ENCODE measurements at regions not wholly inside any gene's neighbourhood (a gene's known extent, or its start where the extent isn't known, plus 50 kb on each side); places are given as distances from the start of the nearest gene placed in this dataset.

DNA sequence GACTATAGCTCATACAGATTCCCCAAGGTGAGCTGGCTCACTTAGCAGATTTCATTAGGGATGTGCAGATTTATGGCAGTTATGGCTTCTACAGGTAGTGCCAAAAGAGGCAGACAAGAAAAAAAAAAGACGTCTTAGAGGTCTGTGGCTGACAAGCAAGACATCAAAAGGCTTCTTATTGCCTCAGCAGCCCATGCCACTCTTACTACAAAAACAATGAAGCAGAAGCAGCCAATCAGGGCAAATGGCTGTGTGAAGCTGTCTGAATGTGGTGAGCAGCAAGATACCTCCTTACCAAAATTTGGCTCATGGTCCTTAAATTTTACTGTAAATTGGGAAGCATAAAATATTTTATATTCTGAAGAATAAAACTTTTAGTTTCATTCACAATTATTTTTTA, 557.5 kb upstream of the GOLIM4 start:
- ChIA-PET POLR2A (ENCODE audit: unreplicated experiment) (no interaction called here), CTCF (no interaction called here)
- H3K4me2 ChIP-seq = no peak overlapping the region
- no peak for DNase-seq
- H3K4me3 ChIP-seq = no peak overlapping the region
- H3K79me2 ChIP-seq (ENCODE audit: low read depth) = no peaks in the 10 kb centered on the region
- no TSS peak for BruUV-seq (replicated peaks)
- H2AFZ ChIP-seq = no peak overlapping the region
- TF ChIP-seq CTCF (conservative IDR thresholded peaks at IDR 0.05) = no peak
- TF ChIP-seq EZH2 (IDR thresholded peaks at IDR 0.05; ENCODE audit: low read depth) = no peak
- H3K9me2 ChIP-seq (ENCODE audit: insufficient read depth) = no peaks in the 10 kb centered on the region
- H3F3A ChIP-seq (ENCODE audit: insufficient read depth, low read depth) = no peaks in the 10 kb centered on the region
- intact Hi-C loops (cut with micrococcal nuclease; ENCODE audit: unreplicated experiment) = no loop called here
- no peaks in the 10 kb centered on the region for H4K20me1 ChIP-seq (ENCODE audit: insufficient read depth)
- H3K27ac ChIP-seq = no peak overlapping the region
- H3K27me3 ChIP-seq (ENCODE audit: insufficient read depth, low read depth) = no peaks in the 10 kb centered on the region
- H3K9me3 ChIP-seq (ENCODE audit: insufficient read depth, low read depth) = no peaks in the 10 kb centered on the region
- no peaks in the 10 kb centered on the region for H3K4me1 ChIP-seq (replicated peaks; ENCODE audit: insufficient read depth)
- H3K36me3 ChIP-seq (ENCODE audit: low read depth) = no peaks in the 10 kb centered on the region

DNA sequence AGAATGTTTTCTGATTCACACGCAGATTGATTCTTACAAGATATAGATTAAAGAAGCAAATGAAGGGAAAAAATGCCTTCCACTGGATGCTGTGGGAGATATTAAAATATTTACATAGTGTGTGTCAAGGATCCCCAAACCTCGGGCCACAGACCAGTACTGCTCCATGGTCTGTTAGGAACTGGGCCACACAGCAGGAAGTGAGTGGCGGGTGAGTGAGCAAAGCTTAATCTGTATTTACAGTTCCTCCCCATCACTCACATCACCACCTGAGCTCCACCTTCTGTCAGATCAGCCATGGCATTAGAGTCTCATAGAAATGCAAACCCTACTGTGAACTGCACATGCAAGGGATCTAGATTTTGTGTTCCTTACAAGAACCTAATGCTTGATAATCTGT, 552.6 kb upstream of the GOLIM4 start:
- no TSS peak for BruUV-seq (replicated peaks)
- CTCF ChIA-PET = no interaction called here

DNA sequence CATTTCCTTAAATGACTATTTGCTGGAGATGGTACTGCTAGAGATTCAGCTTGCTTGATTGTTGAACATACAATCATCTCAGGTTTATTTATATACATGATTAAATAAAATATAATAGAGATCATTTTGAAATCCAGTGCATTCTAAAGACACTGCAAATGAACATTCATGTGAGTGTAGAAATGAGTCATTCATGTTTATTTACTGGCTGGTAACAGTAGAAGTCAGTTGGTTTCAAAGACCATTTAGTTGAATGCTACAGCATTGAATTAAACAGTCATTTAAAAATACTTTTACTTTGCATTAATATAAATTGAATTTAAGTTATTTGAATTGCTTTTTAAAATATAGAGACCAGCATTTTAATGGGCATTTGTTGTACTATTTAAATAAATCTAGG, 551.9 kb upstream of the GOLIM4 start:
- no peak overlapping the region for H2AFZ ChIP-seq
- intact Hi-C loops (cut with micrococcal nuclease; ENCODE audit: unreplicated experiment) = no loop called here
- no peak overlapping the region for H3K4me2 ChIP-seq
- H3F3A ChIP-seq (ENCODE audit: insufficient read depth, low read depth) = no peaks in the 10 kb centered on the region
- TF ChIP-seq CTCF (conservative IDR thresholded peaks at IDR 0.05) (no peak), EZH2 (IDR thresholded peaks at IDR 0.05; ENCODE audit: low read depth) (no peak)
- H4K20me1 ChIP-seq (ENCODE audit: insufficient read depth) = no peaks in the 10 kb centered on the region
- H3K79me2 ChIP-seq (ENCODE audit: low read depth) = no peaks in the 10 kb centered on the region
- no peaks in the 10 kb centered on the region for H3K9me2 ChIP-seq (ENCODE audit: insufficient read depth)
- H3K36me3 ChIP-seq (ENCODE audit: low read depth) = no peaks in the 10 kb centered on the region
- POLR2A ChIA-PET (ENCODE audit: unreplicated experiment) = no interaction called here
- H3K4me3 ChIP-seq = no peak overlapping the region
- no peaks in the 10 kb centered on the region for H3K4me1 ChIP-seq (replicated peaks; ENCODE audit: insufficient read depth)
- no TSS peak for BruUV-seq (replicated peaks)
- no peak overlapping the region for H3K27ac ChIP-seq
- no peaks in the 10 kb centered on the region for H3K27me3 ChIP-seq (ENCODE audit: insufficient read depth, low read depth)
- no peak for DNase-seq
- CTCF ChIA-PET = interaction anchor here (0.6 kb wide), 1 partner anchor 14 kb away, joined by 6 read pairs; no protein-coding TSS in a partner anchor
- H3K9me3 ChIP-seq (ENCODE audit: insufficient read depth, low read depth) = no peaks in the 10 kb centered on the region

More for the DNA sequence above, 552.6 kb upstream of the GOLIM4 start:
- H3K27ac ChIP-seq = no peak overlapping the region
- H3K4me3 ChIP-seq = no peak overlapping the region
- no peak for DNase-seq
- POLR2A ChIA-PET (ENCODE audit: unreplicated experiment) = interaction anchor here (0.7 kb wide), 1 partner anchor 334 kb away, joined by 6 read pairs; no protein-coding TSS in a partner anchor
- H3K4me2 ChIP-seq = no peak overlapping the region
- no peaks in the 10 kb centered on the region for H4K20me1 ChIP-seq (ENCODE audit: insufficient read depth)
- H3K9me2 ChIP-seq (ENCODE audit: insufficient read depth) = no peaks in the 10 kb centered on the region
- no peak overlapping the region for H2AFZ ChIP-seq
- TF ChIP-seq EZH2 (IDR thresholded peaks at IDR 0.05; ENCODE audit: low read depth) = no peak
- TF ChIP-seq CTCF (conservative IDR thresholded peaks at IDR 0.05) = no peak
- H3K79me2 ChIP-seq (ENCODE audit: low read depth) = no peaks in the 10 kb centered on the region
- intact Hi-C loops (cut with micrococcal nuclease; ENCODE audit: unreplicated experiment) = no loop called here
- no peaks in the 10 kb centered on the region for H3K36me3 ChIP-seq (ENCODE audit: low read depth)
- no peaks in the 10 kb centered on the region for H3K4me1 ChIP-seq (replicated peaks; ENCODE audit: insufficient read depth)
- H3F3A ChIP-seq (ENCODE audit: insufficient read depth, low read depth) = no peaks in the 10 kb centered on the region
- H3K27me3 ChIP-seq (ENCODE audit: insufficient read depth, low read depth) = no peaks in the 10 kb centered on the region
- H3K9me3 ChIP-seq (ENCODE audit: insufficient read depth, low read depth) = no peaks in the 10 kb centered on the region

Data from PC-9 (cell line).